Common myeloid progenitor, CD34-positive (primary cell): ENCODE measurements at regions not wholly inside any gene's neighbourhood (a gene's known extent, or its start where the extent isn't known, plus 50 kb on each side); places are given as distances from the start of the nearest gene placed in this dataset.
A peak's percentile ranks its signal among the peaks of the same experiment; 100 is the strongest.

Source experiments
- CTCF ChIA-PET: fragments of 350-600 bp; sonication (Branson Sonifier 250); formaldehyde crosslinking; loops from one replicate; lab custom pipeline; 2021; ENCODE audit warnings: antibody characterized with exemption; lab: Charles Lee
- POLR2A ChIA-PET: fragments of 350-600 bp; sonication (Branson Sonifier 250); formaldehyde crosslinking; loops from one replicate; lab custom pipeline; 2021; ENCODE audit warnings: antibody characterized with exemption; lab: Charles Lee
- DNase-seq, 3 donors: peaks; one replicate each; pipeline versions ENCODE4 v3.0.0 to v3.0.0-alpha.2; 2013
- H3K27ac ChIP-seq, 2 experiments: 1 replicate in 1 of 2; 2 replicates in 1 of 2; pipeline ENCODE4 v1.7.0; 2013; ENCODE audit warnings: inconsistent platforms in 2 of 2, low read length in 2 of 2, mild to moderate bottlenecking in 2 of 2, low read depth in 1 of 2, moderate library complexity in 1 of 2; ENCODE audit not compliant: severe bottlenecking in 2 of 2, insufficient read depth in 1 of 2, poor library complexity in 1 of 2
- H3K27me3 ChIP-seq, 5 experiments: replicated peaks in 2 of 5; 1 replicate in 3 of 5; 2 replicates in 2 of 5; pipeline versions ENCODE4 v1.6.1 to v1.7.0; 2013; ENCODE audit warnings: low read length in 4 of 5, mild to moderate bottlenecking in 2 of 5, moderate library complexity in 2 of 5, inconsistent platforms in 1 of 5; ENCODE audit not compliant: insufficient read depth in 5 of 5, control insufficient read depth in 4 of 5
- H3K36me3 ChIP-seq, 4 experiments: 1 replicate in 2 of 4; 2 replicates in 2 of 4; pipeline versions ENCODE4 v1.6.1 to v1.7.0; 2013; ENCODE audit warnings: low read length in 3 of 4, control low read depth in 1 of 4, mild to moderate bottlenecking in 1 of 4; ENCODE audit not compliant: control insufficient read depth in 4 of 4, insufficient read depth in 4 of 4
- H3K4me1 ChIP-seq, 4 experiments: 1 replicate in 3 of 4; 2 replicates in 1 of 4; pipeline versions ENCODE4 v1.6.1 to v1.7.1; 2013; ENCODE audit warnings: low read length in 3 of 4, mild to moderate bottlenecking in 3 of 4, control low read depth in 1 of 4, inconsistent platforms in 1 of 4, moderate library complexity in 1 of 4; ENCODE audit not compliant: control insufficient read depth in 4 of 4, insufficient read depth in 4 of 4; ENCODE audit errors: control extremely low read depth in 1 of 4
- H3K4me3 ChIP-seq, 7 experiments: 1 replicate in 4 of 7; 2 replicates in 3 of 7; pipeline versions ENCODE4 v1.5.1 to v1.7.0; 2013; ENCODE audit warnings: mild to moderate bottlenecking in 7 of 7, low read length in 6 of 7, moderate library complexity in 6 of 7, inconsistent platforms in 2 of 7, low read depth in 2 of 7, control low read depth in 1 of 7; ENCODE audit not compliant: insufficient read depth in 4 of 7, control insufficient read depth in 1 of 7; ENCODE audit errors: extremely low read depth in 1 of 7
- H3K9me3 ChIP-seq, 5 experiments: 1 replicate in 4 of 5; 2 replicates in 1 of 5; pipeline versions ENCODE4 v1.6.1 to v1.7.1; 2013; ENCODE audit warnings: low read length in 4 of 5, mild to moderate bottlenecking in 2 of 5, inconsistent platforms in 1 of 5, low read depth in 1 of 5, moderate library complexity in 1 of 5; ENCODE audit not compliant: control insufficient read depth in 4 of 5, insufficient read depth in 2 of 5; ENCODE audit errors: control extremely low read depth in 1 of 5
- WGBS: methylation state at CpG from one replicate; pipeline ENCODE4 v1.1.5; 2013; ENCODE audit not compliant: insufficient coverage; 5-methylcytosine and 5-hydroxymethylcytosine counted together

- Histone ChIP-seq H3K27me3 (no peaks in the 10 kb centered on the region), H3K4me1 (peaks cover 7 to 51% (median 45%) of the 10 kb centered on the region in 4 experiments), H3K4me3 (no peak overlapping the region), H3K9me3 (peaks cover 0 to 4% (median 0%) of the 10 kb centered on the region in 5 experiments), H3K27ac (no peak overlapping the region), H3K36me3 (peaks cover 13 to 61% (median 34%) of the 10 kb centered on the region in 4 experiments)
- 97% methylated on average over 7 of the region's 9 CpGs for WGBS
- DNase-seq = no peak
- CTCF ChIA-PET = no interaction called here
- POLR2A ChIA-PET = no interaction called here
These were observed 106.6 kb downstream of the NCOR2 start for GRCh38 chr12:124460771-124461170.

GRCh38 chr12:124459852-124460645 lies 107.4 kb downstream of the NCOR2 start:
- CTCF ChIA-PET = no interaction called here
- peaks cover 13 to 62% (median 32%) of the 10 kb centered on the region in 4 experiments for H3K36me3 ChIP-seq
- POLR2A ChIA-PET = no interaction called here
- H3K27ac ChIP-seq = no peak overlapping the region
- H3K4me3 ChIP-seq = no peak overlapping the region
- peaks cover 1 to 51% (median 42%) of the 10 kb centered on the region in 4 experiments for H3K4me1 ChIP-seq
- DNase-seq = no peak
- WGBS = 98% methylated on average over 16 of the region's 18 CpGs
- no peaks in the 10 kb centered on the region for H3K27me3 ChIP-seq
- H3K9me3 ChIP-seq = peaks cover 0 to 4% (median 0%) of the 10 kb centered on the region in 5 experiments

- H3K4me3 ChIP-seq = no peak overlapping the region
- H3K36me3 ChIP-seq = peaks cover 10 to 54% (median 29%) of the 10 kb centered on the region in 4 experiments
- H3K9me3 ChIP-seq = no peaks in the 10 kb centered on the region
- WGBS = 97% methylated on average over 10 of the region's 12 CpGs
- DNase-seq = no peak
- POLR2A ChIA-PET = no interaction called here
- peaks cover 1 to 51% (median 42%) of the 10 kb centered on the region in 4 experiments for H3K4me1 ChIP-seq
- no peaks in the 10 kb centered on the region for H3K27me3 ChIP-seq
- no peak overlapping the region for H3K27ac ChIP-seq
- CTCF ChIA-PET = no interaction called here
These were observed 108.2 kb downstream of the NCOR2 start for GRCh38 chr12:124458992-124459851.

GRCh38 chr12:124458220-124458991 lies 109.0 kb downstream of the NCOR2 start:
- DNase-seq = no peak
- ChIA-PET POLR2A (no interaction called here), CTCF (no interaction called here)
- peaks cover 1 to 52% (median 47%) of the 10 kb centered on the region in 4 experiments for H3K4me1 ChIP-seq
- H3K27me3 ChIP-seq = no peaks in the 10 kb centered on the region
- H3K36me3 ChIP-seq = peaks cover 10 to 53% (median 29%) of the 10 kb centered on the region in 4 experiments
- no peaks in the 10 kb centered on the region for H3K9me3 ChIP-seq
- H3K4me3 ChIP-seq = no peak overlapping the region
- 95% methylated on average over 19 of the region's 20 CpGs for WGBS
- H3K27ac ChIP-seq = no peak overlapping the region

- Histone ChIP-seq H3K9me3 (no peaks in the 10 kb centered on the region), H3K36me3 (peaks cover 10 to 45% (median 29%) of the 10 kb centered on the region in 4 experiments), H3K4me1 (peaks cover 1 to 61% (median 56%) of the 10 kb centered on the region in 4 experiments), H3K27ac (peak overlapping the region in 1 of 2 experiments; percentile 51), H3K4me3 (peak overlapping the region in 6 of 7 experiments; percentile 30 to 66 (median 53)), H3K27me3 (no peaks in the 10 kb centered on the region)
- 28% methylated on average over 22 of the region's 37 CpGs for WGBS
- DNase-seq = peak; percentile 74 to 85 (median 82)
- ChIA-PET CTCF (interaction anchor here (2.7 kb wide), 1 partner anchor 8 kb away, joined by 14 read pairs; no protein-coding TSS in a partner anchor), POLR2A (interaction anchor here (0.6 to 1.0 kb wide), 2 partner anchors 60 to 110 kb away, joined by 3 read pairs; no protein-coding TSS in a partner anchor)
These were observed 109.9 kb downstream of the NCOR2 start for GRCh38 chr12:124457287-124458219.
